ENCODE measurements at regions not wholly inside any gene's neighbourhood (a gene's known extent, or its start where the extent isn't known, plus 50 kb on each side); places are given as distances from the start of the nearest gene placed in this dataset.

DNA sequence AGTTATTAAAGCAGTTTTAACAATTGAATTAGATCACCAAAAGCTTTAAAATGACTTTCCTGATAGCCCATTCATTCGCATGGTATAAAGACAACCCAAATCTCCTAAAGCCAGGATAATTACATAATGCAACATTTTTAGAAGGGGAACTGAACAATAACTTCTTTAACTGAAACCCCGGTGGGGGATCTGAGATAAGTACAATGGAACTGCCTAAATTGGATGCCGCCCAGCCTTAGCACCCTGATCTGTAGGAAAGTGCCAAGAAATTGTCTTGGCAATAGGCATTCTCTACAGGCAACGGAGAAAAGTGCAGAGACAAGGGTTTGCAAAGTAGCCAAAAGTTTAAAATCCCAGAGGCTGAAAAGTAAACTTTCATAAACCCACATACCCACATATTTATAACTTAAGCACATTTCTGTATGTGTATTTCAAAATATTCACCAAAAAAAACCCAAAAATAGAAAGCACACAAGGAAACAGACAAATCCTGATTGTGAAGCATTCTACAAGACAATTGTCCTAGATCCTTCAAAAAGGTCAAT is 98.8 kb upstream of the BEND6 start:
- TF ChIP-seq ZNF114 (CRISPR knock-in tag; IDR thresholded peaks at IDR 0.05) (no peak), REST (IDR thresholded peaks at IDR 0.05; ENCODE audit: unreplicated experiment) (no peak), ZNF331 (CRISPR knock-in tag; IDR thresholded peaks at IDR 0.05; ENCODE audit: low read depth) (no peak), JUNB (IDR thresholded peaks at IDR 0.05; ENCODE audit: unreplicated experiment) (no peak), ETS1 (IDR thresholded peaks at IDR 0.05) (no peak), EZH2phosphoT487 (IDR thresholded peaks at IDR 0.05; ENCODE audit: unreplicated experiment) (no peak), CREB1 (CRISPR knock-in tag; IDR thresholded peaks at IDR 0.05; ENCODE audit: low read depth) (no peak), NANOG (IDR thresholded peaks at IDR 0.05; ENCODE audit: borderline replicate concordance) (no peak), EZH2 (IDR thresholded peaks at IDR 0.05; ENCODE audit: low read depth, unreplicated experiment) (no peak), POLR2AphosphoS5 (IDR thresholded peaks at IDR 0.05; ENCODE audit: low read depth) (no peak), STAT1 (IDR thresholded peaks at IDR 0.05; ENCODE audit: unreplicated experiment) (no peak)
- TF ChIP-seq, protein P1, sequence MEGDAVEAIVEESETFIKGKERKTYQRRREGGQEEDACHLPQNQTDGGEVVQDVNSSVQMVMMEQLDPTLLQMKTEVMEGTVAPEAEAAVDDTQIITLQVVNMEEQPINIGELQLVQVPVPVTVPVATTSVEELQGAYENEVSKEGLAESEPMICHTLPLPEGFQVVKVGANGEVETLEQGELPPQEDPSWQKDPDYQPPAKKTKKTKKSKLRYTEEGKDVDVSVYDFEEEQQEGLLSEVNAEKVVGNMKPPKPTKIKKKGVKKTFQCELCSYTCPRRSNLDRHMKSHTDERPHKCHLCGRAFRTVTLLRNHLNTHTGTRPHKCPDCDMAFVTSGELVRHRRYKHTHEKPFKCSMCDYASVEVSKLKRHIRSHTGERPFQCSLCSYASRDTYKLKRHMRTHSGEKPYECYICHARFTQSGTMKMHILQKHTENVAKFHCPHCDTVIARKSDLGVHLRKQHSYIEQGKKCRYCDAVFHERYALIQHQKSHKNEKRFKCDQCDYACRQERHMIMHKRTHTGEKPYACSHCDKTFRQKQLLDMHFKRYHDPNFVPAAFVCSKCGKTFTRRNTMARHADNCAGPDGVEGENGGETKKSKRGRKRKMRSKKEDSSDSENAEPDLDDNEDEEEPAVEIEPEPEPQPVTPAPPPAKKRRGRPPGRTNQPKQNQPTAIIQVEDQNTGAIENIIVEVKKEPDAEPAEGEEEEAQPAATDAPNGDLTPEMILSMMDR (conservative IDR thresholded peaks at IDR 0.05; ENCODE audit: low read depth in 2 of 2), result no peak
- TF ChIP-seq, protein P2, sequence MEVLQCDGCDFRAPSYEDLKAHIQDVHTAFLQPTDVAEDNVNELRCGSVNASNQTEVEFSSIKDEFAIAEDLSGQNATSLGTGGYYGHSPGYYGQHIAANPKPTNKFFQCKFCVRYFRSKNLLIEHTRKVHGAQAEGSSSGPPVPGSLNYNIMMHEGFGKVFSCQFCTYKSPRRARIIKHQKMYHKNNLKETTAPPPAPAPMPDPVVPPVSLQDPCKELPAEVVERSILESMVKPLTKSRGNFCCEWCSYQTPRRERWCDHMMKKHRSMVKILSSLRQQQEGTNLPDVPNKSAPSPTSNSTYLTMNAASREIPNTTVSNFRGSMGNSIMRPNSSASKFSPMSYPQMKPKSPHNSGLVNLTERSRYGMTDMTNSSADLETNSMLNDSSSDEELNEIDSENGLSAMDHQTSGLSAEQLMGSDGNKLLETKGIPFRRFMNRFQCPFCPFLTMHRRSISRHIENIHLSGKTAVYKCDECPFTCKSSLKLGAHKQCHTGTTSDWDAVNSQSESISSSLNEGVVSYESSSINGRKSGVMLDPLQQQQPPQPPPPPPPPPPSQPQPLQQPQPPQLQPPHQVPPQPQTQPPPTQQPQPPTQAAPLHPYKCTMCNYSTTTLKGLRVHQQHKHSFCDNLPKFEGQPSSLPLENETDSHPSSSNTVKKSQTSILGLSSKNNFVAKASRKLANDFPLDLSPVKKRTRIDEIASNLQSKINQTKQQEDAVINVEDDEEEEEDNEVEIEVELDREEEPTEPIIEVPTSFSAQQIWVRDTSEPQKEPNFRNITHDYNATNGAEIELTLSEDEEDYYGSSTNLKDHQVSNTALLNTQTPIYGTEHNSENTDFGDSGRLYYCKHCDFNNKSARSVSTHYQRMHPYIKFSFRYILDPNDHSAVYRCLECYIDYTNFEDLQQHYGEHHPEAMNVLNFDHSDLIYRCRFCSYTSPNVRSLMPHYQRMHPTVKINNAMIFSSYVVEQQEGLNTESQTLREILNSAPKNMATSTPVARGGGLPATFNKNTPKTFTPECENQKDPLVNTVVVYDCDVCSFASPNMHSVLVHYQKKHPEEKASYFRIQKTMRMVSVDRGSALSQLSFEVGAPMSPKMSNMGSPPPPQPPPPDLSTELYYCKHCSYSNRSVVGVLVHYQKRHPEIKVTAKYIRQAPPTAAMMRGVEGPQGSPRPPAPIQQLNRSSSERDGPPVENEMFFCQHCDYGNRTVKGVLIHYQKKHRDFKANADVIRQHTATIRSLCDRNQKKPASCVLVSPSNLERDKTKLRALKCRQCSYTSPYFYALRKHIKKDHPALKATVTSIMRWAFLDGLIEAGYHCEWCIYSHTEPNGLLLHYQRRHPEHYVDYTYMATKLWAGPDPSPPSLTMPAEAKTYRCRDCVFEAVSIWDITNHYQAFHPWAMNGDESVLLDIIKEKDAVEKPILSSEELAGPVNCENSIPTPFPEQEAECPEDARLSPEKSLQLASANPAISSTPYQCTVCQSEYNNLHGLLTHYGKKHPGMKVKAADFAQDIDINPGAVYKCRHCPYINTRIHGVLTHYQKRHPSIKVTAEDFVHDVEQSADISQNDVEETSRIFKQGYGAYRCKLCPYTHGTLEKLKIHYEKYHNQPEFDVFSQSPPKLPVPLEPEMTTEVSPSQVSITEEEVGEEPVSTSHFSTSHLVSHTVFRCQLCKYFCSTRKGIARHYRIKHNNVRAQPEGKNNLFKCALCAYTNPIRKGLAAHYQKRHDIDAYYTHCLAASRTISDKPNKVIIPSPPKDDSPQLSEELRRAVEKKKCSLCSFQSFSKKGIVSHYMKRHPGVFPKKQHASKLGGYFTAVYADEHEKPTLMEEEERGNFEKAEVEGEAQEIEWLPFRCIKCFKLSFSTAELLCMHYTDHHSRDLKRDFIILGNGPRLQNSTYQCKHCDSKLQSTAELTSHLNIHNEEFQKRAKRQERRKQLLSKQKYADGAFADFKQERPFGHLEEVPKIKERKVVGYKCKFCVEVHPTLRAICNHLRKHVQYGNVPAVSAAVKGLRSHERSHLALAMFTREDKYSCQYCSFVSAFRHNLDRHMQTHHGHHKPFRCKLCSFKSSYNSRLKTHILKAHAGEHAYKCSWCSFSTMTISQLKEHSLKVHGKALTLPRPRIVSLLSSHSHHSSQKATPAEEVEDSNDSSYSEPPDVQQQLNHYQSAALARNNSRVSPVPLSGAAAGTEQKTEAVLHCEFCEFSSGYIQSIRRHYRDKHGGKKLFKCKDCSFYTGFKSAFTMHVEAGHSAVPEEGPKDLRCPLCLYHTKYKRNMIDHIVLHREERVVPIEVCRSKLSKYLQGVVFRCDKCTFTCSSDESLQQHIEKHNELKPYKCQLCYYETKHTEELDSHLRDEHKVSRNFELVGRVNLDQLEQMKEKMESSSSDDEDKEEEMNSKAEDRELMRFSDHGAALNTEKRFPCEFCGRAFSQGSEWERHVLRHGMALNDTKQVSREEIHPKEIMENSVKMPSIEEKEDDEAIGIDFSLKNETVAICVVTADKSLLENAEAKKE (CRISPR knock-in tag; IDR thresholded peaks at IDR 0.05), result no peak
- Mint-ChIP-seq H3K27ac (no peak overlapping the region), H3K36me3 (ENCODE audit: low read depth) (no peaks in the 10 kb centered on the region), H3K4me3 (no peak overlapping the region), H3K4me1 (peaks cover 31% of the 10 kb centered on the region), H3K9me3 (no peaks in the 10 kb centered on the region), H3K27me3 (ENCODE audit: insufficient read depth, low read depth, poor library complexity) (peaks cover 8% of the 10 kb centered on the region)
- Histone ChIP-seq H3K4me3 (no peak overlapping the region), H3F3A (replicated peaks; ENCODE audit: low read depth) (no peaks in the 10 kb centered on the region), H2AFZ (no peak overlapping the region), H3K36me3 (ENCODE audit: insufficient read depth) (no peaks in the 10 kb centered on the region), H3K79me2 (replicated peaks; ENCODE audit: insufficient read depth) (no peaks in the 10 kb centered on the region), H4K20me1 (replicated peaks; ENCODE audit: insufficient read depth) (no peaks in the 10 kb centered on the region), H3K27me3 (ENCODE audit: insufficient read depth) (no peaks in the 10 kb centered on the region), H3K4me2 (no peak overlapping the region), H3K4me1 (ENCODE audit: insufficient read depth) (peaks cover 21% of the 10 kb centered on the region), H3K27ac (ENCODE audit: low read depth) (no peak overlapping the region), H3K9me2 (ENCODE audit: insufficient read depth) (no peaks in the 10 kb centered on the region)
- ATAC-seq (no peak), DNase-seq (ENCODE audit: low spot score) (no peak)

All from GM23338 (cell line).